ENCODE measurements at regions not wholly inside any gene's neighbourhood (a gene's known extent, or its start where the extent isn't known, plus 50 kb on each side); places are given as distances from the start of the nearest gene placed in this dataset.

DNA sequence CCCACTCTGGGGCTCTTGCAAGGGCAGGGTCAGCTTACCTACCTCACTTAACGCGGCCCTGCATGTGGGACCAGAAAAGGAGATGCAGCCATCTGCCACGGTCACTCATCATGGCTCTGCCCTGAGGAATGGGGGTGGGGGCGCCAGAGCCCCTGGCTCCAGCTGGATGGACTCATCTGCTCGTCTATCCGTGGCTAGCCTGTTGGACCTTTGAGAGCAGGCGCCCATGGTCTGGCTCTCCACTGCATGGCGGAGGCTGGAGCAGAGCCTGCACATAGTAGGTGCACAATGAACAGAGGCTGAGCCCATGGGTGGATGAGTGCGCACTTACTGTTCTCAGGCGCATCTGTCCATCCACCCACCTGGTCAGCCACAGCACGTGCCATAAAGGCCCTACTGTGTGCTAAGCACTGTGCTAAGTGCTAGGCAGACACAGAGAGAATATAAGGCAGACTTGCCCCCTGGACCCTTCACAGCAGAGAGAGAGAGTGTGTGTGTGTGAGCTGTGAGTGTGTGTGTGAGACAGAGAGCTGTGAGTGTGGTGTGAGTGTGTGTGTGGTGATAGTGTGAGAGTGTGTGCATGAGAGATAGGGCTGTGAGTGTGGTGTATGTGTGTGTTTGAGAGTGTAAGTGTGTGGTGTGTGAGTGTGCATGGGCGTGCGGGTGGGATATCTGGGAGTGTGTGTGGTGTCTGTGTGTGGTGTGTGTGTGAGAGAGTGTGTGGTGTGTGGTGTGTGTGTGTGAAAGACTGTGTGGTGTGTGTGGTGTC, 151.3 kb downstream of the TFCP2L1 start:
- TF ChIP-seq TAF1 (IDR thresholded peaks at IDR 0.05; ENCODE audit: low read depth) (no peak), RAD21 (IDR thresholded peaks at IDR 0.05; ENCODE audit: low read depth) (no peak), EP300 (IDR thresholded peaks at IDR 0.05; ENCODE audit: borderline replicate concordance) (no peak), TCF12 (IDR thresholded peaks at IDR 0.05; ENCODE audit: low read depth) (no peak), CEBPB (IDR thresholded peaks at IDR 0.05) (no peak), YY1 (IDR thresholded peaks at IDR 0.05; ENCODE audit: low read depth) (no peak), FOXM1 (IDR thresholded peaks at IDR 0.05; ENCODE audit: borderline replicate concordance, low read depth) (no peak), CREB1 (IDR thresholded peaks at IDR 0.05; ENCODE audit: low read depth) (no peak), TEAD4 (IDR thresholded peaks at IDR 0.05) (no peak)
- TF ChIP-seq, protein P1, sequence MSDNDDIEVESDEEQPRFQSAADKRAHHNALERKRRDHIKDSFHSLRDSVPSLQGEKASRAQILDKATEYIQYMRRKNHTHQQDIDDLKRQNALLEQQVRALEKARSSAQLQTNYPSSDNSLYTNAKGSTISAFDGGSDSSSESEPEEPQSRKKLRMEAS (IDR thresholded peaks at IDR 0.05), result no peak
- TF ChIP-seq, protein P2, sequence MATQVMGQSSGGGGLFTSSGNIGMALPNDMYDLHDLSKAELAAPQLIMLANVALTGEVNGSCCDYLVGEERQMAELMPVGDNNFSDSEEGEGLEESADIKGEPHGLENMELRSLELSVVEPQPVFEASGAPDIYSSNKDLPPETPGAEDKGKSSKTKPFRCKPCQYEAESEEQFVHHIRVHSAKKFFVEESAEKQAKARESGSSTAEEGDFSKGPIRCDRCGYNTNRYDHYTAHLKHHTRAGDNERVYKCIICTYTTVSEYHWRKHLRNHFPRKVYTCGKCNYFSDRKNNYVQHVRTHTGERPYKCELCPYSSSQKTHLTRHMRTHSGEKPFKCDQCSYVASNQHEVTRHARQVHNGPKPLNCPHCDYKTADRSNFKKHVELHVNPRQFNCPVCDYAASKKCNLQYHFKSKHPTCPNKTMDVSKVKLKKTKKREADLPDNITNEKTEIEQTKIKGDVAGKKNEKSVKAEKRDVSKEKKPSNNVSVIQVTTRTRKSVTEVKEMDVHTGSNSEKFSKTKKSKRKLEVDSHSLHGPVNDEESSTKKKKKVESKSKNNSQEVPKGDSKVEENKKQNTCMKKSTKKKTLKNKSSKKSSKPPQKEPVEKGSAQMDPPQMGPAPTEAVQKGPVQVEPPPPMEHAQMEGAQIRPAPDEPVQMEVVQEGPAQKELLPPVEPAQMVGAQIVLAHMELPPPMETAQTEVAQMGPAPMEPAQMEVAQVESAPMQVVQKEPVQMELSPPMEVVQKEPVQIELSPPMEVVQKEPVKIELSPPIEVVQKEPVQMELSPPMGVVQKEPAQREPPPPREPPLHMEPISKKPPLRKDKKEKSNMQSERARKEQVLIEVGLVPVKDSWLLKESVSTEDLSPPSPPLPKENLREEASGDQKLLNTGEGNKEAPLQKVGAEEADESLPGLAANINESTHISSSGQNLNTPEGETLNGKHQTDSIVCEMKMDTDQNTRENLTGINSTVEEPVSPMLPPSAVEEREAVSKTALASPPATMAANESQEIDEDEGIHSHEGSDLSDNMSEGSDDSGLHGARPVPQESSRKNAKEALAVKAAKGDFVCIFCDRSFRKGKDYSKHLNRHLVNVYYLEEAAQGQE (IDR thresholded peaks at IDR 0.05; ENCODE audit: low read depth), result no peak
- TF ChIP-seq, protein P3, sequence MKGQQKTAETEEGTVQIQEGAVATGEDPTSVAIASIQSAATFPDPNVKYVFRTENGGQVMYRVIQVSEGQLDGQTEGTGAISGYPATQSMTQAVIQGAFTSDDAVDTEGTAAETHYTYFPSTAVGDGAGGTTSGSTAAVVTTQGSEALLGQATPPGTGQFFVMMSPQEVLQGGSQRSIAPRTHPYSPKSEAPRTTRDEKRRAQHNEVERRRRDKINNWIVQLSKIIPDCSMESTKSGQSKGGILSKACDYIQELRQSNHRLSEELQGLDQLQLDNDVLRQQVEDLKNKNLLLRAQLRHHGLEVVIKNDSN (IDR thresholded peaks at IDR 0.05), result no peak
